Tibial nerve (tissue), 3 donors: ENCODE measurements at regions not wholly inside any gene's neighbourhood (a gene's known extent, or its start where the extent isn't known, plus 50 kb on each side); places are given as distances from the start of the nearest gene placed in this dataset.

Source experiments
- POLR2A ChIP-seq, 2 donors: fragments of 450-650 bp; IDR thresholded peaks; one replicate each; pipeline ENCODE4 v1.6.1; 2017; ENCODE audit warnings: antibody characterized with exemption in 2 of 2, mild to moderate bottlenecking in 2 of 2, moderate library complexity in 2 of 2
- TF ChIP-seq, protein P1 (sequence below), 5 experiments: fragments of 200-600 bp in 3 of 5; fragments of 450-650 bp in 2 of 5; sonication (generic) in 3 of 5; IDR thresholded peaks; one replicate each; pipeline ENCODE4 v1.5.1; 2016 to 2019; ENCODE audit warnings: antibody characterized with exemption in 5 of 5, mild to moderate bottlenecking in 3 of 5, moderate library complexity in 2 of 5

DNA sequence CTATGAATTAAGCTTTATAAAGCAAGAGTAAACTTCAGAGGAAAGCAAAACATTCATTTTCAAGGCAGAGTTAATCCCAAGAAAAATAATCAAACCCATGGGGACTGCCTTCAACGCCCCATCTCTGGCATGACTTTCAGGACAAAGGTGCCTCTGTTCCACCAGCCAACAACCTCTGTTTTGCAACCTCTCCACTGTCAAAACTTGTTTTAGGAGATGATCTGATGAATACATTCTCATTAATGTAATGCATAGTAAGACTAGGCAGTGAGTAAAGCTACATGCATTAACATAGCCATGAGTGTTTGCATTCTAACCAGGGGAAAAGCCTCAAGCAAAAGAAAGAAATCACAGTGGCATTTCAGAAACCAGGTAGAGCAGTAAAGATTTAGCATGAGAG is 357.0 kb downstream of the FBXO15 start:
- TF ChIP-seq, protein P1, sequence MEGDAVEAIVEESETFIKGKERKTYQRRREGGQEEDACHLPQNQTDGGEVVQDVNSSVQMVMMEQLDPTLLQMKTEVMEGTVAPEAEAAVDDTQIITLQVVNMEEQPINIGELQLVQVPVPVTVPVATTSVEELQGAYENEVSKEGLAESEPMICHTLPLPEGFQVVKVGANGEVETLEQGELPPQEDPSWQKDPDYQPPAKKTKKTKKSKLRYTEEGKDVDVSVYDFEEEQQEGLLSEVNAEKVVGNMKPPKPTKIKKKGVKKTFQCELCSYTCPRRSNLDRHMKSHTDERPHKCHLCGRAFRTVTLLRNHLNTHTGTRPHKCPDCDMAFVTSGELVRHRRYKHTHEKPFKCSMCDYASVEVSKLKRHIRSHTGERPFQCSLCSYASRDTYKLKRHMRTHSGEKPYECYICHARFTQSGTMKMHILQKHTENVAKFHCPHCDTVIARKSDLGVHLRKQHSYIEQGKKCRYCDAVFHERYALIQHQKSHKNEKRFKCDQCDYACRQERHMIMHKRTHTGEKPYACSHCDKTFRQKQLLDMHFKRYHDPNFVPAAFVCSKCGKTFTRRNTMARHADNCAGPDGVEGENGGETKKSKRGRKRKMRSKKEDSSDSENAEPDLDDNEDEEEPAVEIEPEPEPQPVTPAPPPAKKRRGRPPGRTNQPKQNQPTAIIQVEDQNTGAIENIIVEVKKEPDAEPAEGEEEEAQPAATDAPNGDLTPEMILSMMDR (IDR thresholded peaks at IDR 0.05), result no peak
- TF ChIP-seq POLR2A (IDR thresholded peaks at IDR 0.05), result no peak
